GM12892 (cell line): ENCODE measurements at regions not wholly inside any gene's neighbourhood (a gene's known extent, or its start where the extent isn't known, plus 50 kb on each side); places are given as distances from the start of the nearest gene placed in this dataset.

Experiments used
- POLR2A ChIP-seq: IDR thresholded peaks from 2 replicates; pipeline ENCODE4 v1.6.1; 2011; ENCODE audit warnings: low read depth, low read length, control low read depth
- POLR2AphosphoS5 ChIP-seq: IDR thresholded peaks from 2 replicates; pipeline ENCODE4 v1.6.1; 2011; ENCODE audit warnings: low read depth, low read length, control low read depth
- TAF1 ChIP-seq: IDR thresholded peaks from 2 replicates; pipeline ENCODE4 v1.6.1; 2011; ENCODE audit warnings: low read depth, mild to moderate bottlenecking, control low read depth, low read length, borderline replicate concordance

- no peak for TF ChIP-seq POLR2AphosphoS5
- TF ChIP-seq POLR2A = no peak
- no peak for TF ChIP-seq TAF1
These were observed 97.2 kb upstream of the SHANK2 start for GRCh38 chr11:71349627-71350026.
